Ishikawa (cell line): ENCODE measurements at regions not wholly inside any gene's neighbourhood (a gene's known extent, or its start where the extent isn't known, plus 50 kb on each side); places are given as distances from the start of the nearest gene placed in this dataset.

Experiments used
- CEBPB ChIP-seq: IDR thresholded peaks from 2 replicates; pipeline ENCODE4 v1.6.1; 2012
- CREB1 ChIP-seq: IDR thresholded peaks from 2 replicates; pipeline ENCODE4 v1.6.1; 2012; ENCODE audit warnings: low read depth
- EGR1 ChIP-seq: IDR thresholded peaks from 2 replicates; pipeline ENCODE4 v1.6.1; 2012
- EP300 ChIP-seq: IDR thresholded peaks from 2 replicates; pipeline ENCODE4 v1.6.1; 2012; ENCODE audit warnings: borderline replicate concordance
- FOXM1 ChIP-seq: IDR thresholded peaks from 2 replicates; pipeline ENCODE4 v1.6.1; 2012; ENCODE audit warnings: low read depth, borderline replicate concordance
- NFIC ChIP-seq: IDR thresholded peaks from 2 replicates; pipeline ENCODE4 v1.6.1; 2012
- RAD21 ChIP-seq: IDR thresholded peaks from 2 replicates; pipeline ENCODE4 v1.6.1; 2012; ENCODE audit warnings: low read depth
- TCF12 ChIP-seq: IDR thresholded peaks from 2 replicates; pipeline ENCODE4 v1.6.1; 2012; ENCODE audit warnings: low read depth
- TEAD4 ChIP-seq: IDR thresholded peaks from 2 replicates; pipeline ENCODE4 v1.6.1; 2012
- YY1 ChIP-seq: IDR thresholded peaks from 2 replicates; pipeline ENCODE4 v1.6.1; 2012; ENCODE audit warnings: low read depth
- ZBTB7A ChIP-seq: IDR thresholded peaks from 2 replicates; pipeline ENCODE4 v1.6.1; 2012; ENCODE audit warnings: low read depth
- TF ChIP-seq, protein P1 (sequence below): IDR thresholded peaks from 2 replicates; pipeline ENCODE4 v1.6.1; 2012
- TF ChIP-seq, protein P2 (sequence below): IDR thresholded peaks from 2 replicates; pipeline ENCODE4 v1.6.1; 2012
- TF ChIP-seq, protein P3 (sequence below): IDR thresholded peaks from 2 replicates; pipeline ENCODE4 v1.6.1; 2012; ENCODE audit warnings: low read depth, mild to moderate bottlenecking

- TF ChIP-seq NFIC = no peak
- TF ChIP-seq YY1 = no peak
- TF ChIP-seq TCF12 = no peak
- TF ChIP-seq EGR1 = no peak
- TF ChIP-seq, protein P1, sequence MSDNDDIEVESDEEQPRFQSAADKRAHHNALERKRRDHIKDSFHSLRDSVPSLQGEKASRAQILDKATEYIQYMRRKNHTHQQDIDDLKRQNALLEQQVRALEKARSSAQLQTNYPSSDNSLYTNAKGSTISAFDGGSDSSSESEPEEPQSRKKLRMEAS = no peak
- no peak for TF ChIP-seq EP300
These were observed 80.5 kb downstream of the HNRNPD start for GRCh38 chr4:82293304-82293703.

DNA sequence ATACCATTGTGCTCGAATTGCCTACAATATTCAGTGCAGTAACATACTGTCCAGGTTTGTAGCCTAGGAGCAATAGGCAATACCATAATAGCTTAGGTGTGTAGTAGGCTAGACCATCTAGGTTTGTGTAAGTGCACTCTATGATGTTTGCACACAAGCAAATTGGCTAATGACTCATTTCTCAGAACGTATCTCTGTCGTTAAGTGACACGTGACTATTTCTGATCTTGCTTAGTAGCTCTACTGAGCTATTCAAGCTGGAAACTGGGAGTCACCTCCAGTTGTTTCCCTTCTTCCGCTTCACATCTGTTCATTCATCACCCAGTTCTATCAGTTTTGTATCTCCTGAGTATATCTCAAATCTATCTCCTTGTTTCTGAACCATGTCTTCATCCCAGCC lies 86.1 kb downstream of the HNRNPD start:
- no peak for TF ChIP-seq EP300
- TF ChIP-seq NFIC = no peak
- no peak for TF ChIP-seq CEBPB
- TF ChIP-seq, protein P2, sequence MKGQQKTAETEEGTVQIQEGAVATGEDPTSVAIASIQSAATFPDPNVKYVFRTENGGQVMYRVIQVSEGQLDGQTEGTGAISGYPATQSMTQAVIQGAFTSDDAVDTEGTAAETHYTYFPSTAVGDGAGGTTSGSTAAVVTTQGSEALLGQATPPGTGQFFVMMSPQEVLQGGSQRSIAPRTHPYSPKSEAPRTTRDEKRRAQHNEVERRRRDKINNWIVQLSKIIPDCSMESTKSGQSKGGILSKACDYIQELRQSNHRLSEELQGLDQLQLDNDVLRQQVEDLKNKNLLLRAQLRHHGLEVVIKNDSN = no peak
- TF ChIP-seq RAD21 = no peak
- TF ChIP-seq, protein P3, sequence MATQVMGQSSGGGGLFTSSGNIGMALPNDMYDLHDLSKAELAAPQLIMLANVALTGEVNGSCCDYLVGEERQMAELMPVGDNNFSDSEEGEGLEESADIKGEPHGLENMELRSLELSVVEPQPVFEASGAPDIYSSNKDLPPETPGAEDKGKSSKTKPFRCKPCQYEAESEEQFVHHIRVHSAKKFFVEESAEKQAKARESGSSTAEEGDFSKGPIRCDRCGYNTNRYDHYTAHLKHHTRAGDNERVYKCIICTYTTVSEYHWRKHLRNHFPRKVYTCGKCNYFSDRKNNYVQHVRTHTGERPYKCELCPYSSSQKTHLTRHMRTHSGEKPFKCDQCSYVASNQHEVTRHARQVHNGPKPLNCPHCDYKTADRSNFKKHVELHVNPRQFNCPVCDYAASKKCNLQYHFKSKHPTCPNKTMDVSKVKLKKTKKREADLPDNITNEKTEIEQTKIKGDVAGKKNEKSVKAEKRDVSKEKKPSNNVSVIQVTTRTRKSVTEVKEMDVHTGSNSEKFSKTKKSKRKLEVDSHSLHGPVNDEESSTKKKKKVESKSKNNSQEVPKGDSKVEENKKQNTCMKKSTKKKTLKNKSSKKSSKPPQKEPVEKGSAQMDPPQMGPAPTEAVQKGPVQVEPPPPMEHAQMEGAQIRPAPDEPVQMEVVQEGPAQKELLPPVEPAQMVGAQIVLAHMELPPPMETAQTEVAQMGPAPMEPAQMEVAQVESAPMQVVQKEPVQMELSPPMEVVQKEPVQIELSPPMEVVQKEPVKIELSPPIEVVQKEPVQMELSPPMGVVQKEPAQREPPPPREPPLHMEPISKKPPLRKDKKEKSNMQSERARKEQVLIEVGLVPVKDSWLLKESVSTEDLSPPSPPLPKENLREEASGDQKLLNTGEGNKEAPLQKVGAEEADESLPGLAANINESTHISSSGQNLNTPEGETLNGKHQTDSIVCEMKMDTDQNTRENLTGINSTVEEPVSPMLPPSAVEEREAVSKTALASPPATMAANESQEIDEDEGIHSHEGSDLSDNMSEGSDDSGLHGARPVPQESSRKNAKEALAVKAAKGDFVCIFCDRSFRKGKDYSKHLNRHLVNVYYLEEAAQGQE = no peak
- TF ChIP-seq, protein P1 = no peak
- TF ChIP-seq YY1 = no peak
- TF ChIP-seq EGR1 = no peak
- no peak for TF ChIP-seq CREB1
- no peak for TF ChIP-seq TEAD4
- TF ChIP-seq TCF12 = no peak
- no peak for TF ChIP-seq ZBTB7A
- no peak for TF ChIP-seq FOXM1

DNA sequence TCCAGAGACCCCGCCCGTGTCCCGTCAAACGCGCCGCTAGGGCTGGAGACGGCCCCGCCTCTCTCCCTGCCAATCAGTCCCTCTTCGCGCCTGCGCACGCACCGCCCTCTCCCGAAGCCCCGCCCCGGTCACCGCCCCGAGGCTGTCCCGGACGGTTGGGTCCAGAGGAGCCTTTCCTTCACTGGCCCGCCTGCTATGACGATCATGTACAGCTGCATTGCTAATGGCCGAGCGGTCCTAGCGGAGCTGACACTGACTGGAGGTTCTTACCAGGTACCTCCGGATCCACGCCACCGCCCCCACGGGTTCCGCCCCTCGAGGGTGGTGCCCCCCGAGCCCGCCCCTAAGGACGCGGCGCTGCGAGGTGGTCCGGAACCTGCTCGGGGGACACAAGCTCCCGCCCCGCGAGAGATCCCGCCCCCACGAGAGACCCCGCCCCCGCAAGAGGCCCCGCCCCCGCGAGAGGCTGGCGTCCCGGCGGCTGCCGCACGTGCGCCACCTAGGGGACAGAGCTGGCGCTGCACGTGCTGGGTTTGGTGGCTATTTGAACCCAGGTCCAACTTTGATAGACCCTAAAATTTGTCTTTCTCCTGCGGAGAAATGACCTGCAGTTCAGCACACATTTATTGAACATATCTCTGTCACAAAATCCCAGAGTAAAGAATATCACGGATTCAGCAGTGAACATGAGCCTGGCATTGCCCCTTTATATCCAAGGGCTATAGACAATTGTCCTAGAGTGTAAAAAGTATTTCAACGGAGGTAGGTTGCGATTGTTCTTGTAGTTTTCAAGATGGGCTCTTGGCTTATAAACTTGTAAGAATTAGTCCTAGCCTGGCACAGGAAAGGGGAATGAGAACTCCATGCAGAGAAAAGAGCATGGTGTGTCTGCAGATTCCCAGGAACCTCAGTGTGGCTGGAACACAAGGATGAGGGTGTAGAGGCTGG lies 88.7 kb downstream of the HNRNPD start:
- TF ChIP-seq EGR1 (peak; percentile 46; the same call in 1 of the 2 replicates), RAD21 (peak; percentile 52; the same call in 1 of the 2 replicates), TCF12 (no peak), CREB1 (peak; percentile 27; the same call in 1 of the 2 replicates)
- TF ChIP-seq, protein P2 = peak; percentile 58; the same call in 1 of the 2 replicates
- TF ChIP-seq, protein P1 = peak; percentile 56

- TF ChIP-seq ZBTB7A (no peak), EGR1 (no peak), TCF12 (no peak)
These were observed 89.3 kb downstream of the HNRNPD start for GRCh38 chr4:82284475-82284857.

DNA sequence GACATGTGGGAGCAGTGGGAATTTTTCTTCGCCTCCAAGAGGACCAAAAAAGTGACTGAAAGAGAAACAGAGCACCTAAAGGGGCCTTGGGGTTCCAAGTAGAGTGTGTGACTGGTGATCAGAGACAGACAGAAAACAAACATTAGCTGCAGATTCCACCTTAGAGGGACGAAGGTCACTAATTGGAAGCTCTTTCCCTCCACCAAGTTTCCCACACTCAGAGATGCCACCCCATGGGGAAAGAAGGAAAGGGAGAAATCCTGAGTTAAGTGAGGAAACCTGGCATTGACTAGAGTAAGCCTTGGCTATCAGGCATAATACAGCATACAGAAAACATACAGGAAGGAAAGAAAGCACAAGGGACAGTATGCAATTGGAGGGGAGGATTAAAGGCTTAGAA lies 90.9 kb downstream of the HNRNPD start:
- no peak for TF ChIP-seq EGR1
- TF ChIP-seq TCF12 = no peak
- TF ChIP-seq NFIC = no peak
- TF ChIP-seq, protein P2 = no peak
- TF ChIP-seq, protein P3 = no peak
- TF ChIP-seq EP300 = no peak
- TF ChIP-seq CREB1 = no peak
- TF ChIP-seq RAD21 = no peak

DNA sequence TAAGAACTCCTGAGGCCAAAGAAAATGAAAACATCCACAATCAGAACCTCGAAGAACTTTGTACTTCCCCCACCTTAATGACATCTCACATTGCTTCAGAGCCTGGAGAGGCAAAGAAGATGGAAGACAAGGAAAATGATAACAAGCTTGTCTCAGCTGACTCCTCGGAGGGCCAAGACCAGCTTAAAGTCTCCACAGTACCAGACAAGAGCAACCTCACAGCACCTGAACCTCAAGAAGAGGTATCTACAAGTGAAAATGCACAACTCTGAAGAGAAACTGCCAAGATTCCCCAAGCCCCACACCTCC lies 97.5 kb downstream of the HNRNPD start:
- TF ChIP-seq, protein P3 = no peak
- TF ChIP-seq, protein P2 = no peak
- TF ChIP-seq CREB1 (no peak), NFIC (no peak), EGR1 (no peak), EP300 (no peak), RAD21 (no peak), FOXM1 (no peak), CEBPB (no peak), TEAD4 (no peak)
- TF ChIP-seq, protein P1 = no peak
